ENCODE measurements at regions not wholly inside any gene's neighbourhood (a gene's known extent, or its start where the extent isn't known, plus 50 kb on each side); places are given as distances from the start of the nearest gene placed in this dataset.
A peak's percentile ranks its signal among the peaks of the same experiment; 100 is the strongest.

- H3K36me3 ChIP-seq (replicated peaks; ENCODE audit: insufficient read depth, low read depth), result no peaks in the 10 kb centered on the region
- no peaks in the 10 kb centered on the region for H3K4me1 ChIP-seq (ENCODE audit: insufficient read depth)
- WGBS (ENCODE audit: low lambda C conversion rate, missing lambda C conversion rate), result 40% methylated on average over 14 of the region's 14 CpGs
- H3K4me3 ChIP-seq, result no peak overlapping the region
- H3K27me3 ChIP-seq, result peaks cover 45% of the 10 kb centered on the region
- no peak for TF ChIP-seq EZH2phosphoT487 (IDR thresholded peaks at IDR 0.05; ENCODE audit: low read depth, severe bottlenecking, unreplicated experiment)
- TF ChIP-seq CTCF (IDR thresholded peaks at IDR 0.05; ENCODE audit: poor library complexity), result no peak
- TF ChIP-seq EZH2 (IDR thresholded peaks at IDR 0.05; ENCODE audit: borderline replicate concordance), result no peak
- H4K20me1 ChIP-seq (ENCODE audit: insufficient read depth, poor library complexity, severe bottlenecking), result no peaks in the 10 kb centered on the region
- no peaks in the 10 kb centered on the region for H3K79me2 ChIP-seq
- H3K9me2 ChIP-seq (replicated peaks; ENCODE audit: insufficient read depth), result no peaks in the 10 kb centered on the region
- H3K4me2 ChIP-seq, result peak overlapping the region; percentile 83
- H3K27ac ChIP-seq, result no peak overlapping the region
- H2AFZ ChIP-seq, result peak overlapping the region; percentile 87
- H3K9me3 ChIP-seq (ENCODE audit: low read depth), result no peaks in the 10 kb centered on the region
- no peak for DNase-seq (ENCODE audit: low spot score)
Measured at GRCh38 chr18:34159691-34160185, 65.0 kb downstream of the NOL4 start.

- H3K4me3 ChIP-seq, result peak overlapping the region; percentile 12
- H3K9me2 ChIP-seq (replicated peaks; ENCODE audit: insufficient read depth), result no peaks in the 10 kb centered on the region
- peaks cover 45% of the 10 kb centered on the region for H3K27me3 ChIP-seq
- DNase-seq (ENCODE audit: low spot score), result peak; percentile 64
- H3K9me3 ChIP-seq (ENCODE audit: low read depth), result no peaks in the 10 kb centered on the region
- peak overlapping the region; percentile 87 for H2AFZ ChIP-seq
- no peaks in the 10 kb centered on the region for H4K20me1 ChIP-seq (ENCODE audit: insufficient read depth, poor library complexity, severe bottlenecking)
- TF ChIP-seq EZH2phosphoT487 (IDR thresholded peaks at IDR 0.05; ENCODE audit: low read depth, severe bottlenecking, unreplicated experiment) (no peak), CTCF (IDR thresholded peaks at IDR 0.05; ENCODE audit: poor library complexity) (peak; percentile 47), EZH2 (IDR thresholded peaks at IDR 0.05; ENCODE audit: borderline replicate concordance) (peak; percentile 19)
- WGBS (ENCODE audit: low lambda C conversion rate, missing lambda C conversion rate), result 2% methylated on average over 35 of the region's 54 CpGs
- H3K27ac ChIP-seq, result no peak overlapping the region
- no peaks in the 10 kb centered on the region for H3K4me1 ChIP-seq (ENCODE audit: insufficient read depth)
- peak overlapping the region; percentile 83 for H3K4me2 ChIP-seq
- no peaks in the 10 kb centered on the region for H3K79me2 ChIP-seq
- no peaks in the 10 kb centered on the region for H3K36me3 ChIP-seq (replicated peaks; ENCODE audit: insufficient read depth, low read depth)
Measured at GRCh38 chr18:34158881-34159690, 65.6 kb downstream of the NOL4 start.

GRCh38 chr18:34153711-34154110 lies 71.0 kb downstream of the NOL4 start:
- 65% methylated on average over 1 of the region's 1 CpG for WGBS (ENCODE audit: low lambda C conversion rate, missing lambda C conversion rate)

More at GRCh38 chr18:34153711-34154110, 71.0 kb downstream of the NOL4 start:
- Histone ChIP-seq H2AFZ (no peak overlapping the region), H3K9me3 (ENCODE audit: low read depth) (no peaks in the 10 kb centered on the region), H4K20me1 (ENCODE audit: insufficient read depth, poor library complexity, severe bottlenecking) (no peaks in the 10 kb centered on the region), H3K4me3 (no peak overlapping the region), H3K9me2 (replicated peaks; ENCODE audit: insufficient read depth) (no peaks in the 10 kb centered on the region), H3K27me3 (peaks cover 22% of the 10 kb centered on the region), H3K4me1 (ENCODE audit: insufficient read depth) (no peaks in the 10 kb centered on the region), H3K36me3 (replicated peaks; ENCODE audit: insufficient read depth, low read depth) (no peaks in the 10 kb centered on the region), H3K79me2 (no peaks in the 10 kb centered on the region), H3K4me2 (no peak overlapping the region), H3K27ac (no peak overlapping the region)
- no peak for DNase-seq (ENCODE audit: low spot score)
- TF ChIP-seq EZH2phosphoT487 (IDR thresholded peaks at IDR 0.05; ENCODE audit: low read depth, severe bottlenecking, unreplicated experiment) (no peak), EZH2 (IDR thresholded peaks at IDR 0.05; ENCODE audit: borderline replicate concordance) (no peak), CTCF (IDR thresholded peaks at IDR 0.05; ENCODE audit: poor library complexity) (no peak)

All from hepatocyte (in vitro differentiated cells).